GM20000 (cell line): ENCODE measurements at regions not wholly inside any gene's neighbourhood (a gene's known extent, or its start where the extent isn't known, plus 50 kb on each side); places are given as distances from the start of the nearest gene placed in this dataset.
A peak's percentile ranks its signal among the peaks of the same experiment; 100 is the strongest.

Source experiments
- DNase-seq: peaks from one replicate; pipeline ENCODE4 v3.0.0; 2012; ENCODE audit warnings: low spot score
- CTCF ChIP-seq: IDR thresholded peaks from 2 replicates; pipeline ENCODE4 v1.5.1; 2012; ENCODE audit warnings: mild to moderate bottlenecking, control low read depth; ENCODE audit errors: extremely low read depth, missing control alignments

GRCh38 chr9:87357600-87357999 is 140.1 kb upstream of the DAPK1 start:
- no peak for DNase-seq
- no peak for TF ChIP-seq CTCF

- no peak for DNase-seq
- TF ChIP-seq CTCF = no peak
These were observed 138.4 kb upstream of the DAPK1 start for GRCh38 chr9:87359264-87359663.

- no peak for TF ChIP-seq CTCF
- DNase-seq = no peak
These were observed 137.6 kb upstream of the DAPK1 start for GRCh38 chr9:87359958-87360601.

- TF ChIP-seq CTCF = no peak
- no peak for DNase-seq
These were observed 127.5 kb upstream of the DAPK1 start for GRCh38 chr9:87370049-87370685.

- TF ChIP-seq CTCF = no peak
- DNase-seq = no peak
These were observed 125.8 kb upstream of the DAPK1 start for GRCh38 chr9:87371795-87372355.

GRCh38 chr9:87372356-87372851 is 125.3 kb upstream of the DAPK1 start:
- TF ChIP-seq CTCF = no peak
- DNase-seq = no peak

GRCh38 chr9:87374023-87374919 is 123.4 kb upstream of the DAPK1 start:
- DNase-seq = peak; percentile 20
